ENCODE measurements at regions not wholly inside any gene's neighbourhood (a gene's known extent, or its start where the extent isn't known, plus 50 kb on each side); places are given as distances from the start of the nearest gene placed in this dataset.

- TF ChIP-seq CTCF (IDR thresholded peaks at IDR 0.05; ENCODE audit: low read length) (no peak), EZH2phosphoT487 (IDR thresholded peaks at IDR 0.05; ENCODE audit: low read length) (no peak)
These were observed 72.7 kb downstream of the NCOR2 start for GRCh38 chr12:124494751-124495129.
